ENCODE measurements at regions not wholly inside any gene's neighbourhood (a gene's known extent, or its start where the extent isn't known, plus 50 kb on each side); places are given as distances from the start of the nearest gene placed in this dataset.

DNA sequence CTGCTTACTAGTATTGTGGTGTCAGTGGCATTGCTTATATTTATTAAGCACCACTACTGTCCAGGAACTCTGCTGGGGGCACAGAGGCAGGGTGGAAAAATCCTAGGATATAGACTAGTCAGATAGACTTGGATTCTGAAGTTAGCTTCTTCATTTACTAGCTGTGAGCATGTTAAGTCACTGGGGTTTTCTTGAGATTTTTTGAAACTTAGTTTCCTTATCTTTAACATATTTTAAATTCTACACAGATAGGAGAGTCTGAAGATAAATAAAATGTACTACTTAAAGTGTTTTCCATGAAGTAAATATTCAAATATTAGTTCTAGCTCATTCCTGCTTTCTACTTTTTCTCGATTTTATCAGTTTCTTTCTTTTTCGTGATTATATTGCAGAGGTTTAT lies 196.9 kb upstream of the GRID2 start:
- Mint-ChIP-seq H3K4me3 (no peak overlapping the region), H3K4me1 (no peaks in the 10 kb centered on the region), H3K27me3 (no peaks in the 10 kb centered on the region), H3K27ac (no peak overlapping the region), H3K36me3 (ENCODE audit: low read depth) (no peaks in the 10 kb centered on the region), H3K9me3 (no peaks in the 10 kb centered on the region)
- ChIA-PET CTCF (no interaction called here), POLR2A (no interaction called here)
- DNase-seq = no peak

DNA sequence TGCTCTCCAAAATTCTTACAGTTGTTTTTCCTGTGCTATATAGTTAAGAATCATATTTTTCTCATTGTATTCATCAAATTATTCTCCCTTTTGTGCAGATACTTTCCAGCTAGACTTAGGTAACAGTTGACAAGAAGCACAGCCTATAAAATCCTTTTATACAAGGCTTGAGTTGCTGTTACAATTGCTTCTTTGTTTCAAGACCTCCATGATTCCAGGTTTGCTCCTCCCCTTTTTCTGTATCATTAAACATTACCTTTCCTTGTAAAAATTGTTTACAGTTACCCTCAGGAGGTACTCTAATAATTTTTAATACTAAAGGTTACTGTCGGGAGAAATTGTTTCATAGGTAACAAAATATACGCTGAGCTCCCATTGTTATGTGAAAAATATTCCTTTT lies 192.3 kb upstream of the GRID2 start:
- POLR2A ChIA-PET = no interaction called here
- Mint-ChIP-seq H3K4me3 (no peak overlapping the region), H3K9me3 (no peaks in the 10 kb centered on the region), H3K36me3 (ENCODE audit: low read depth) (no peaks in the 10 kb centered on the region), H3K27ac (no peak overlapping the region), H3K4me1 (no peaks in the 10 kb centered on the region), H3K27me3 (no peaks in the 10 kb centered on the region)
- CTCF ChIA-PET = no interaction called here
- no peak for DNase-seq

DNA sequence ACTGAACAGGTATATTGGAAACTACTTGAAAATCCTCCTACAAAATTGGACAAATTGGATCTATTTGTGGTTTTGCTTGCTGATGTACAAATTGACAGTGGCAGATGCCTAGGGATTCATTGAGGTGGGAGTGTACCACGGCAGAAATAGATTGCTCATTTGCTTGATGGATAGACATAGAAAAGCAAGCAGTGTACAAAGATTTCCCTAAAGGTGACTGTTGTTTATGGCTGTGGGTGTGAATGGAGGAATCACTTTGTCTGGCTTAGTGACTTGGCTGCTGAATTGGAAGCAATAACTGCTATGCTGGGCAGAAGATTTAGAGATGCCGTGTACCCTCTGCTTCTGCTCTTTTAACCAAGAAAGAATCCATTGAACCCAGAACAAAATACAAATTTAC lies 191.0 kb upstream of the GRID2 start:
- ChIA-PET CTCF (no interaction called here), POLR2A (no interaction called here)
- no peak for DNase-seq
- H3K4me1 Mint-ChIP-seq = no peaks in the 10 kb centered on the region
- no peaks in the 10 kb centered on the region for H3K36me3 Mint-ChIP-seq (ENCODE audit: low read depth)
- no peaks in the 10 kb centered on the region for H3K9me3 Mint-ChIP-seq
- no peak overlapping the region for H3K4me3 Mint-ChIP-seq
- H3K27me3 Mint-ChIP-seq = no peaks in the 10 kb centered on the region
- H3K27ac Mint-ChIP-seq = no peak overlapping the region

DNA sequence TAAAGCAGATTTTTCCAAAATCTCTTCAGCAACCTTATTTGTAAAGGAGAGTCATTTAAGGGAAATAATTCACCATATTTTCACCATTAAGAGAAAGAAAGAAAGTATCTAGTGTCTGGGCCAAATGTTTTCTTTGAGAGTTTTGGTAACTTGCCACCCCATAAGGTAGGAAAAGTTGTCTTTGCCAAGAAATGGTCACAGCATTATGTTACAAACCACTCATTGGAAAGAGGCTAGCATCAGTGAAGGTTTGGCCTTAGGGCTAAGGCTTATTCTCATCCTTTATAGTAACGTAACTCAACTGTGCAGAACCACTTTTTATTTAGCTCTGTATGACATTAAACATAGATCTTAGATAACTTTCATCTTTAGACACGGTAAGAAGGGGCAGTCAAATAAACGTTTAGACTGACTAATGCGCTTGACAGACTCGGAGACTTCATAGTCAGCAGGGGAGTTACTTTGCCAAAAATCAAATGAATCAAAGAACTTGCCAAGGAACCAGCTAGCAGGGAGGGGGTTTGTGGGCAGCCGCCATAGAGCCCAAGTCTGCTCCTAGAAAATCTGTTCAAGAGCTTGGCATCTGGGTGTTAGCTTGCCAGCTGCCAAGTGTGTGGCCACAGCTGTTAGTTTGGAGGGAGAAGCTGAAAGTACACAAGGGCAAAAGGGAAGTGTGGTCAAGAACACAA lies 182.8 kb upstream of the GRID2 start:
- no peaks in the 10 kb centered on the region for H3K27me3 Mint-ChIP-seq
- no peak overlapping the region for H3K4me3 Mint-ChIP-seq
- ChIA-PET CTCF (no interaction called here), POLR2A (no interaction called here)
- H3K36me3 Mint-ChIP-seq (ENCODE audit: low read depth) = no peaks in the 10 kb centered on the region
- H3K27ac Mint-ChIP-seq = no peak overlapping the region
- H3K9me3 Mint-ChIP-seq = no peaks in the 10 kb centered on the region
- H3K4me1 Mint-ChIP-seq = no peaks in the 10 kb centered on the region
- DNase-seq = no peak

DNA sequence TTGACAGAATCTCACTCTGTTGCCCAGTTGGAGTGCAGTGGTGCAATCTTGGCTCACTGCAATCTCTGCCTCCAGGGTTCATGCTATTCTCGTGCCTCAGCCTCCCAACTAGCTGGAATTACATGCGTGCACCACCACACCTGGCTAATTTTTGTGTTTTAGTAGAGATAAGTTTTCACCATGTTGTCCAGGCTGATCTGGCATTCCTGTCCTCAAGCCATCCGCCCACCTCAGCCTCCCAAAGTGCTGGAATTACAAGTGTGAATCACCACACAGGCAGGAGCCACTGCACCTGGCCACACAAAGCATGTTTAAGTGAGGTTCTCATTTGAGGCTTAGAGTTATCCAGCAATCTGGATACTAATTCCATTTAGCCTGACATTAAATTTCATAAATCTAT lies 180.9 kb upstream of the GRID2 start:
- H3K27ac Mint-ChIP-seq = no peak overlapping the region
- ChIA-PET CTCF (no interaction called here), POLR2A (no interaction called here)
- no peak for DNase-seq
- no peak overlapping the region for H3K4me3 Mint-ChIP-seq
- H3K9me3 Mint-ChIP-seq = peaks cover 3% of the 10 kb centered on the region
- no peaks in the 10 kb centered on the region for H3K4me1 Mint-ChIP-seq
- no peaks in the 10 kb centered on the region for H3K36me3 Mint-ChIP-seq (ENCODE audit: low read depth)
- no peaks in the 10 kb centered on the region for H3K27me3 Mint-ChIP-seq

DNA sequence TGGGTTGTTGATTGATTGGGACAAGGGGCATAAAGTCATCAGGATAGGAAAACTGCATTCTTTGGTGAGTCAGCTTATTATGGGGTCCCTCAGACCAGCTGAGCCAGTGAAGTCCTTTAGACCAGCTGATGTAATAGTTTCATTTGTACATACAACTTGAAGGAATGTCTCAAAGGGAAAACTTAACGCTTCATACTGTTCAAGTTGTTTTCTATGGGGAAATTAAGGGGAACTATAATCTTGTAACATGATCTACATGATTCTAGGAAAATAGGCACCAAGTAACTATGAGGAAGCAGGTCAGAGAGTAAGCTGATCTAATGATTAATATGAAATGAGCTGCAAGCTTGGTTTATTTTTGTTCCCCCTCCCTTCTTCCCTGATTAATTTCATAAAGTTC lies 175.1 kb upstream of the GRID2 start:
- Mint-ChIP-seq H3K9me3 (peaks cover 22% of the 10 kb centered on the region), H3K27ac (no peak overlapping the region), H3K4me3 (no peak overlapping the region), H3K27me3 (no peaks in the 10 kb centered on the region), H3K36me3 (ENCODE audit: low read depth) (no peaks in the 10 kb centered on the region), H3K4me1 (no peaks in the 10 kb centered on the region)
- ChIA-PET CTCF (no interaction called here), POLR2A (no interaction called here)
- no peak for DNase-seq

DNA sequence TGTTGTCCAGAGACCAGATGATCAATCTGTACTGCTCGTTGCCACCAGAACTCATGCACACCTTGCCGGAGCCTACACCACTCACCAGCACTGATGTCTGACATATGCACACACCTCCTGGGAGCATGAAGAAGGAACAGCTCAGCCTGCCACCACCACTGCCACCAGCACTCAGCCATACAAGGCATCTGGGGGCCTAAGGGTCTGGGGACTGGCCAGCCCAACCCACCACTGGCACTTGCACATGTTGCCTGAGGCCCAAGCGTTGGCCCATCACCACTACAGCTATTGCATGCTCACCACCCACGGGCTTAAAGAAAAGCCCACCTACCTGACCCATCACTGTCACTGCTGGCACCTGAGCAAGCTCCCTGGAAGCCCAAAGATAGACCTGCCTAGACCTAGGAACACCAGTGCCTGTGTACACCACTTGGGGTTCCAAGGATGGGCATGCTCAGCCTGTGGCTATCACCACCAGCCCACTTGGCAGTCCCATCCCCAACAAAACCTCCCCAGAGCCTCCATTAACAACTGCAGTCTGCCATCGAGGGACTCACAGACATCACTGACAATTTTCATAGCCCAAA lies 174.3 kb upstream of the GRID2 start:
- POLR2A ChIA-PET = no interaction called here

DNA sequence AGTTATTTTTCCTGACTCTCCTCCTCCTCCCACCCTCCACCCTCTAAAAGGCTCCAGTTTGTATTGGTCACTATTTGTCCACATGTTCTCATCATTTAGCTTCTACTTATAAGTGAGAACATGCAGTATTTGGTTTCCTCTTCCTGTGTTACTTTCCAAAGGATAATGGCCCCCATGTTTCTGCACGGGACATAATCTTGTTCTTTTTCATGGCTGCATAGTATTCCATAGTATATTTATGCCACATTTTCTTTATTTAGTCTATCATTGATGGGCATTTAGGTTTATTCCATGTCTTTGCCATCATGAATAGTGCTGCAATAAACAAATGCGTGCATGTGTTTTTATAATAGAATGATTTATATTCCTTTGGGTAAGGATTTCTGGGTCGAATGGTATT lies 167.3 kb upstream of the GRID2 start:
- Mint-ChIP-seq H3K4me3 (no peak overlapping the region), H3K36me3 (ENCODE audit: low read depth) (no peaks in the 10 kb centered on the region)
- CTCF ChIA-PET = no interaction called here

More for the DNA sequence above, 174.3 kb upstream of the GRID2 start:
- H3K36me3 Mint-ChIP-seq (ENCODE audit: low read depth) = no peaks in the 10 kb centered on the region
- peaks cover 22% of the 10 kb centered on the region for H3K9me3 Mint-ChIP-seq
- CTCF ChIA-PET = no interaction called here
- no peak overlapping the region for H3K4me3 Mint-ChIP-seq
- no peaks in the 10 kb centered on the region for H3K27me3 Mint-ChIP-seq
- no peak overlapping the region for H3K27ac Mint-ChIP-seq
- DNase-seq = no peak
- H3K4me1 Mint-ChIP-seq = no peaks in the 10 kb centered on the region

DNA sequence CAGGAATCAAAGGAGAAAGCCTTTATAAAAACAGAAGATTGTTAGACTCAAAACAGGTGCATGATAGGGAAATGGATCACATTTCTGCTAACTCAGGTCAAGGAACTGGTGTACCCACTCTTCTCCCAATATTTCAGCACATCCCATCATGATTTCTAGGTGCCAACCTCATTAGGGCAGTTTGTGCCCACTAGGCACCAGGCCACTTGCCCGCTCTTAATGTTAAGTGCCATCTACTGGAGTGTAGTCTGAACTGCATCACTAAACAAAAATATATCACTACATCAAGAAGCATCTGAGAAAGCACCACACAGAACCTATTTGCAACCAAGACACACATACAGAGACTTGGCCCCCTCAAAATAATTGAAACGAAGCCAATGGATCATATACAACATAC lies 140.4 kb upstream of the GRID2 start:
- ChIA-PET POLR2A (no interaction called here), CTCF (no interaction called here)
- Mint-ChIP-seq H3K27me3 (no peaks in the 10 kb centered on the region), H3K27ac (no peak overlapping the region), H3K9me3 (peaks cover 12% of the 10 kb centered on the region), H3K4me1 (no peaks in the 10 kb centered on the region), H3K4me3 (no peak overlapping the region), H3K36me3 (ENCODE audit: low read depth) (no peaks in the 10 kb centered on the region)
- DNase-seq = no peak

More for the DNA sequence above, 167.3 kb upstream of the GRID2 start:
- POLR2A ChIA-PET = no interaction called here
- H3K27ac Mint-ChIP-seq = no peak overlapping the region
- H3K4me1 Mint-ChIP-seq = no peaks in the 10 kb centered on the region
- no peak for DNase-seq
- no peaks in the 10 kb centered on the region for H3K27me3 Mint-ChIP-seq
- peaks cover 9% of the 10 kb centered on the region for H3K9me3 Mint-ChIP-seq

DNA sequence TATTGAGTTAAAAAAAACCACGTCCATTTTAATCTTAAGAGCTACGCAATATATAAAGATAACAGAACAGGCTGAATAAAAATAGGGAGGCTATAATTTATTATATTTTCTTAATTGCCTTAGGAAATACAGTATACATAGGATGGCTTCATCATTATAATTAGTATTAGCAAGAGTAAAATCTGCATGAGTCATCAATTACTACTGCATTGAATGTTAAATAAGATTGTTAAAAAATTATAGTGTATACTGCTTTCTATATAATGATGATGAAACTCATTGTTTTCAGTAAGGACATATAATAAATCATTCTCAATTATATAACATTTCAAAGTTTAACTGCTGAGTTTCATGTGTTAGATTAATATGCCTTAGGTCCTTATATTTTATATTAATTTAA lies 133.4 kb upstream of the GRID2 start:
- H3K9me3 Mint-ChIP-seq = peaks cover 3% of the 10 kb centered on the region
- H3K4me3 Mint-ChIP-seq = no peak overlapping the region
- no peaks in the 10 kb centered on the region for H3K36me3 Mint-ChIP-seq (ENCODE audit: low read depth)
- no peak overlapping the region for H3K27ac Mint-ChIP-seq
- no peaks in the 10 kb centered on the region for H3K27me3 Mint-ChIP-seq
- ChIA-PET POLR2A (no interaction called here), CTCF (no interaction called here)
- H3K4me1 Mint-ChIP-seq = no peaks in the 10 kb centered on the region
- DNase-seq = no peak

DNA sequence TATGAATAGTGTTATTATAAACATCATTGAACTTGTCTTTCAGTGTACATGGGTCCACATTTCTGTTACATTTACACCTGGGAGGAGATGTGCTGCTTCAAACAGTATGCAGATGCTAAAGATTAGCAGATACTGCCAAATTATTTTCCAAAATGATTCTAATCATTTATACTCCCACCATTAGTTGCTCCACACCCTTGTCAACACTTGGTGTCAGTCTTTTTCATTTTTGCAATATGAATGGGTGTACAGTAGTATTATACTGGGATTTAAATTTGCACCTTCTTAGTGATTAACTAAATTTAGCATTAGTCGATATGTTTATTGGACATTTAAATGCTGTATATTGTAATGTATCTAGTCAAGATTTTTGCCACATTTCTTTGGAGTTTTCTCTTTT lies 131.6 kb upstream of the GRID2 start:
- Mint-ChIP-seq H3K4me1 (no peaks in the 10 kb centered on the region), H3K27me3 (no peaks in the 10 kb centered on the region), H3K4me3 (no peak overlapping the region), H3K27ac (no peak overlapping the region), H3K9me3 (no peaks in the 10 kb centered on the region), H3K36me3 (ENCODE audit: low read depth) (no peaks in the 10 kb centered on the region)
- no peak for DNase-seq
- ChIA-PET CTCF (no interaction called here), POLR2A (no interaction called here)

DNA sequence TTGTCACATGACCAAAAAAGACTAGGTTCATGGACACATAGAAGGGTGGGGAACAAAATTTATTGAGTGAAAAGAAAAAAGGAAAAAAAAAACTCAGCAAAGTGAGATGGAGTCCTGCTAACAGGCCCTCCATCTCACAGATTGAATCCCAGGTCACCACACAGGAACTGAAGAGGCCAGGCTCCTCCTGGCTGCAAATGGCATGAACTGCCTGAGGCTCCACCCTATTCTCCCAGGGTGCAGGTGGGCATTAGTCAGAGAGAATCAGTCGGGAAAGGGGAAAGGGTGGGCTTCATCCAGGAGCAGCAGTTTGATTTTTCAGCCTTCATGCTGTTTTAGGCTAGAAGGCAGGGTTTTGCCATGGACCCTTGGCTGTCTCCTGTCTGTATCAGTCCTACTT lies 128.5 kb upstream of the GRID2 start:
- DNase-seq = no peak
- ChIA-PET POLR2A (no interaction called here), CTCF (no interaction called here)
- no peaks in the 10 kb centered on the region for H3K4me1 Mint-ChIP-seq
- no peaks in the 10 kb centered on the region for H3K9me3 Mint-ChIP-seq
- no peak overlapping the region for H3K4me3 Mint-ChIP-seq
- no peaks in the 10 kb centered on the region for H3K27me3 Mint-ChIP-seq
- H3K27ac Mint-ChIP-seq = no peak overlapping the region
- no peaks in the 10 kb centered on the region for H3K36me3 Mint-ChIP-seq (ENCODE audit: low read depth)

DNA sequence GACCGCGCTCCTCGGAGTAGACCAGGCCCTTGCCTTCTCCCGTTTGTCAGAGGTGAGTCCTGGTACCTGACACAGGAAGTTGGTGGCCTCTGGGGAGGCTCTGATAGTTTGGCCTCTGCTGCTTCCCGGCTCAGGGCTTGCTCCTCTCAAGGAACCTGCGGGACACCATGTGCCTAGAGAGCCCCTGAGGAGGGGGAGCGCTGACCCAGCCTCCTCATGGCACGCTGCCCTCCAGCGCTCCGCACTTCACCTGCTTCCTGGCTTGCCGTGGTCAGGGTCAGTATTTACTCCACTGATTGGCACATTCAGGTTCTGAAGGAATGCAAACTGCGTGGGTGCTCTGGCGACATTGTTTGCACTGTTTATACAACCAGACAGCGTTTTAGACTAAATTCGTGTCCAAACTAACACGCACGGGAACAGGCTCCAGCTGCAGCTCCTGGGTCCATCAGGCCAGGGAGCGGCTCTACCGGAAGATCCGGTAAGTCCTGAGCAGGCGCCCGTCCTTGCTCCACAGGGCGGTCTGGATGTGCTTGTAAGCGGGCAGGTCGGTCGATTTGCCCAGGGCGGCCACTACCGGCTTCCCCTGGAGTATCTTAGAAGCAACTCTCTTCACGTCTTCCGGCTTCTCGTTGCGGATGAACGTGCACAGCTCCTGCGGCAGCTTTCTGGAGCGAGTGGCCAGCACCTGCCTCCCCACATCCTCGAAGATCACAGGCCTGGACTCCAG lies 121.6 kb upstream of the GRID2 start:
- POLR2A ChIA-PET = no interaction called here
- Mint-ChIP-seq H3K27me3 (no peaks in the 10 kb centered on the region), H3K4me1 (no peaks in the 10 kb centered on the region), H3K4me3 (no peak overlapping the region), H3K9me3 (peaks cover 8% of the 10 kb centered on the region), H3K27ac (no peak overlapping the region), H3K36me3 (ENCODE audit: low read depth) (no peaks in the 10 kb centered on the region)
- no peak for DNase-seq
- CTCF ChIA-PET = no interaction called here

Data from activated CD4-positive, alpha-beta T cell treated with anti-CD3 and anti-CD28 coated beads, Interleukin-2, amount 10 ng/mL, durations not matched to agents 7 days and 5 days (primary cell).